HCT116 (cell line): ENCODE measurements at regions not wholly inside any gene's neighbourhood (a gene's known extent, or its start where the extent isn't known, plus 50 kb on each side); places are given as distances from the start of the nearest gene placed in this dataset.

Experiments
- ATAC-seq: fragments of 200-7000 bp; cut with Tn5 transposase; 2 replicates; pipeline ENCODE4 v1.9.1; 2020; ENCODE audit warnings: mild to moderate bottlenecking, moderate library complexity
- BruUV-seq: library from RNA; stranded (reverse); fragments of 400-500 nt; replicated peaks from 2 replicates; lab custom pipeline; 2021; lab: Mats Ljungman, UMichigan
- CTCF ChIA-PET: fragments of 300-600 bp; sonication (Branson Sonifier 250); formaldehyde crosslinking; loops from one replicate; lab custom pipeline; 2021; ENCODE audit warnings: antibody characterized with exemption; lab: Charles Lee
- POLR2A ChIA-PET: fragments of 300-600, 350-600 bp; sonication (Branson Sonifier 250); formaldehyde crosslinking; loops from one replicate; lab custom pipeline; 2021; ENCODE audit warnings: antibody characterized with exemption; lab: Charles Lee
- RAD21 ChIA-PET, 2 experiments: fragments of 300-600 bp; sonication (Branson Sonifier 250); formaldehyde crosslinking; loops; one replicate each; lab custom pipeline; 2023; ENCODE audit warnings: low total read pairs in 2 of 2; ENCODE audit not compliant: uncharacterized antibody in 2 of 2, unreplicated experiment in 2 of 2, low non-redundant PET in 1 of 2; lab: Charles Lee
- DNase-seq: peaks from one replicate; pipeline ENCODE4 v3.0.0-alpha.2; 2010; ENCODE audit warnings: low read depth, low spot score
- H2AFZ ChIP-seq: fragments of 200-600 bp; shearing (Covaris generic), sonication (generic); 2 replicates; pipeline ENCODE4 v1.6.1; 2017; ENCODE audit warnings: low read depth, mixed run types, mixed read lengths, antibody characterized with exemption, low read length; ENCODE audit not compliant: poor library complexity, severe bottlenecking
- H3K27ac ChIP-seq: 2 replicates; pipeline ENCODE4 v1.5.1; 2012; ENCODE audit warnings: low read depth, low read length
- H3K27me3 ChIP-seq: fragments of 200-600 bp; sonication (generic); 2 replicates; pipeline ENCODE4 v1.6.1; 2016; ENCODE audit warnings: mixed run types, low read length, mixed read lengths; ENCODE audit not compliant: insufficient read depth
- H3K36me3 ChIP-seq, 2 experiments: fragments of 200-500 bp in 1 of 2; fragments of 200-600 bp in 1 of 2; sonication (Bioruptor generic) in 1 of 2; sonication (generic) in 1 of 2; 2 replicates each; pipeline versions ENCODE4 v1.5.1 to v1.6.1; 2014 to 2016; ENCODE audit warnings: low read length in 2 of 2, inconsistent platforms in 1 of 2, mixed read lengths in 1 of 2, mixed run types in 1 of 2; ENCODE audit not compliant: insufficient read depth in 2 of 2, control insufficient read depth in 1 of 2
- H3K4me1 ChIP-seq, 2 experiments: fragments of 200-600 bp in 1 of 2; sonication (generic) in 1 of 2; 2 replicates each; pipeline versions ENCODE4 v1.5.1 to v1.6.1; 2012 to 2017; ENCODE audit warnings: low read length in 2 of 2, inconsistent platforms in 1 of 2, mild to moderate bottlenecking in 1 of 2, mixed read lengths in 1 of 2, mixed run types in 1 of 2, moderate library complexity in 1 of 2; ENCODE audit not compliant: insufficient read depth in 2 of 2, control insufficient read depth in 1 of 2
- H3K4me2 ChIP-seq: fragments of 200-600 bp; sonication (generic); 2 replicates; pipeline ENCODE4 v1.6.1; 2017; ENCODE audit warnings: mixed run types, low read length, mixed read lengths
- H3K4me3 ChIP-seq, 2 experiments: fragments of 200-600 bp in 1 of 2; sonication (generic) in 1 of 2; replicated peaks in 1 of 2; 2 replicates each; pipeline ENCODE4 v1.5.1; 2011 to 2016; ENCODE audit warnings: low read length in 2 of 2, control low read depth in 1 of 2, low read depth in 1 of 2, mild to moderate bottlenecking in 1 of 2, mixed read lengths in 1 of 2, mixed run types in 1 of 2
- H3K79me2 ChIP-seq: fragments of 200-600 bp; sonication (generic); 2 replicates; pipeline ENCODE4 v1.6.1; 2017; ENCODE audit warnings: mild to moderate bottlenecking, mixed run types, low read length, moderate library complexity, mixed read lengths; ENCODE audit not compliant: insufficient read depth
- H3K9ac ChIP-seq: fragments of 200-600 bp; sonication (generic); 2 replicates; pipeline ENCODE4 v1.6.1; 2016; ENCODE audit warnings: low read length, mixed read lengths
- H3K9me2 ChIP-seq: fragments of 200-600 bp; sonication (generic), shearing (Covaris generic); 2 replicates; pipeline ENCODE4 v1.6.1; 2017; ENCODE audit warnings: mixed run types, mild to moderate bottlenecking, moderate library complexity; ENCODE audit not compliant: insufficient read depth
- H3K9me3 ChIP-seq, 2 experiments: fragments of 200-500 bp in 1 of 2; fragments of 200-600 bp in 1 of 2; sonication (Bioruptor generic) in 1 of 2; sonication (generic) in 1 of 2; 2 replicates each; pipeline ENCODE4 v1.6.1; 2014 to 2017; ENCODE audit warnings: low read length in 2 of 2, mixed read lengths in 2 of 2, inconsistent platforms in 1 of 2, low read depth in 1 of 2, mild to moderate bottlenecking in 1 of 2, mixed run types in 1 of 2, moderate library complexity in 1 of 2; ENCODE audit not compliant: control insufficient read depth in 1 of 2, insufficient read depth in 1 of 2
- H4K20me1 ChIP-seq: fragments of 200-600 bp; sonication (generic), shearing (Covaris generic); 2 replicates; pipeline ENCODE4 v1.6.1; 2017; ENCODE audit warnings: mixed run types, mild to moderate bottlenecking, moderate library complexity; ENCODE audit not compliant: insufficient read depth
- CTCF ChIP-seq, 3 experiments: fragments of 200-600 bp in 1 of 3; sonication (generic) in 1 of 3; IDR thresholded peaks in 2 of 3; conservative IDR thresholded peaks in 1 of 3; 2 replicates each; pipeline ENCODE4 v1.5.1; 2012 to 2017; ENCODE audit warnings: low read depth in 2 of 3, low read length in 2 of 3, antibody characterized with exemption in 1 of 3, borderline replicate concordance in 1 of 3, control low read depth in 1 of 3, mild to moderate bottlenecking in 1 of 3, mixed read lengths in 1 of 3, mixed run types in 1 of 3, moderate library complexity in 1 of 3; ENCODE audit not compliant: insufficient read depth in 1 of 3
- POLR2AphosphoS5 ChIP-seq: IDR thresholded peaks from 2 replicates; pipeline ENCODE4 v1.6.1; 2011; ENCODE audit warnings: mild to moderate bottlenecking, low read depth, low read length, moderate library complexity
- REST ChIP-seq: IDR thresholded peaks from 2 replicates; pipeline ENCODE4 v1.6.1; 2012; ENCODE audit warnings: low read depth
- SIN3A ChIP-seq: IDR thresholded peaks from 2 replicates; pipeline ENCODE4 v1.6.1; 2012; ENCODE audit warnings: low read depth
- TCF7L2 ChIP-seq: IDR thresholded peaks from 2 replicates; pipeline ENCODE4 v1.7.0; 2011; ENCODE audit warnings: borderline replicate concordance, inconsistent platforms; ENCODE audit not compliant: insufficient read depth, insufficient read length; ENCODE audit errors: extremely low read depth
- ZNF274 ChIP-seq: fragments of 200-500 bp; sonication (Bioruptor generic); IDR thresholded peaks from 2 replicates; pipeline ENCODE4 v1.6.1; 2014; ENCODE audit warnings: mild to moderate bottlenecking, low read depth, low read length, inconsistent platforms
- intact Hi-C: fragments of 100-400 bp; cut with micrococcal nuclease; formaldehyde crosslinking; loops from 2 replicates; pipeline ENCODE4 v1.10.0; 2022

GRCh38 chr5:86461169-86461956, 156.4 kb upstream of the COX7C start:
- no peak overlapping the region for H3K9ac ChIP-seq
- no peak overlapping the region for H2AFZ ChIP-seq
- intact Hi-C loops = no loop called here
- no peak for TF ChIP-seq TCF7L2
- no peak for TF ChIP-seq POLR2AphosphoS5
- no peak for TF ChIP-seq REST
- no peak for TF ChIP-seq CTCF (IDR thresholded peaks at IDR 0.05 in 2 of 3, conservative IDR thresholded peaks at IDR 0.05 in 1 of 3; ENCODE audit: borderline replicate concordance in 1 of 3, insufficient read depth in 1 of 3, low read depth in 2 of 3, low read length in 2 of 3)
- no peak for TF ChIP-seq ZNF274
- TF ChIP-seq SIN3A = no peak
- ChIA-PET CTCF (no interaction called here), RAD21 (no interaction called here), POLR2A (no interaction called here)
- H3K27ac ChIP-seq = no peak overlapping the region
- H3K79me2 ChIP-seq = no peaks in the 10 kb centered on the region
- H3K9me3 ChIP-seq = peaks cover 0 to 13% of the 10 kb centered on the region in 2 experiments; a peak in 2 of 4 replicates
- no peak for DNase-seq
- H4K20me1 ChIP-seq = no peaks in the 10 kb centered on the region
- ATAC-seq = peak; percentile 52; the same call in 1 of the 2 replicates
- no peaks in the 10 kb centered on the region for H3K27me3 ChIP-seq
- BruUV-seq = no TSS peak
- H3K9me2 ChIP-seq = no peaks in the 10 kb centered on the region
- H3K4me1 ChIP-seq = peaks cover 8 to 13% of the 10 kb centered on the region in 2 experiments
- peak overlapping the region; percentile 23 for H3K4me2 ChIP-seq
- no peaks in the 10 kb centered on the region for H3K36me3 ChIP-seq
- H3K4me3 ChIP-seq = no peak overlapping the region
